GM23338 (cell line): ENCODE measurements at regions not wholly inside any gene's neighbourhood (a gene's known extent, or its start where the extent isn't known, plus 50 kb on each side); places are given as distances from the start of the nearest gene placed in this dataset.

Source experiments
- ATAC-seq: fragments of 200-7000 bp; cut with Tn5 transposase; 3 replicates; pipeline ENCODE4 v1.9.1; 2020
- DNase-seq: peaks from one replicate; pipeline ENCODE4 v3.0.0-alpha.2; 2015; ENCODE audit warnings: low spot score
- H2AFZ ChIP-seq: fragments of 200-600 bp; sonication (generic); 2 replicates; pipeline ENCODE4 v1.8.0; 2016; ENCODE audit warnings: antibody characterized with exemption, mild to moderate bottlenecking, moderate library complexity
- H3F3A ChIP-seq: fragments of 200-600 bp; sonication (generic); replicated peaks from 2 replicates; pipeline ENCODE4 v1.8.0; 2017; ENCODE audit warnings: antibody characterized with exemption, mixed run types, low read depth
- H3K27ac ChIP-seq: fragments of 200-600 bp; sonication (generic); 2 replicates; pipeline ENCODE4 v1.6.1; 2016; ENCODE audit warnings: low read depth
- H3K27me3 ChIP-seq: fragments of 200-600 bp; sonication (generic); 2 replicates; pipeline ENCODE4 v1.8.0; 2016; ENCODE audit warnings: mild to moderate bottlenecking, mixed run types, moderate library complexity; ENCODE audit not compliant: insufficient read depth
- H3K36me3 ChIP-seq: fragments of 200-600 bp; sonication (generic); 2 replicates; pipeline ENCODE4 v1.8.0; 2016; ENCODE audit warnings: mild to moderate bottlenecking; ENCODE audit not compliant: insufficient read depth
- H3K4me1 ChIP-seq: fragments of 200-600 bp; sonication (generic); 2 replicates; pipeline ENCODE4 v1.8.0; 2016; ENCODE audit warnings: mild to moderate bottlenecking, moderate library complexity; ENCODE audit not compliant: insufficient read depth
- H3K4me2 ChIP-seq: fragments of 200-600 bp; sonication (generic); 2 replicates; pipeline ENCODE4 v1.7.1; 2017; ENCODE audit warnings: mixed run types
- H3K4me3 ChIP-seq: fragments of 200-600 bp; sonication (generic); 2 replicates; pipeline ENCODE4 v1.6.1; 2016; ENCODE audit warnings: mixed run types
- H3K79me2 ChIP-seq: fragments of 200-600 bp; sonication (generic); replicated peaks from 2 replicates; pipeline ENCODE4 v1.8.0; 2017; ENCODE audit warnings: mild to moderate bottlenecking; ENCODE audit not compliant: insufficient read depth
- H3K9me2 ChIP-seq: fragments of 200-600 bp; sonication (generic); 2 replicates; pipeline ENCODE4 v1.8.0; 2017; ENCODE audit not compliant: insufficient read depth
- H4K20me1 ChIP-seq: fragments of 200-600 bp; sonication (generic); replicated peaks from 2 replicates; pipeline ENCODE4 v1.8.0; 2017; ENCODE audit warnings: mild to moderate bottlenecking; ENCODE audit not compliant: insufficient read depth
- H3K27ac Mint-ChIP-seq: 2 replicates; pipeline ENCODE4 v1.8.0; 2020; ENCODE audit warnings: inconsistent platforms, mild to moderate bottlenecking, moderate library complexity, mixed read lengths
- H3K27me3 Mint-ChIP-seq: 3 replicates; pipeline ENCODE4 v1.8.0; 2022; ENCODE audit warnings: low read depth, mild to moderate bottlenecking, moderate library complexity, mixed read lengths, inconsistent platforms; ENCODE audit not compliant: insufficient read depth, poor library complexity
- H3K36me3 Mint-ChIP-seq: 3 replicates; pipeline ENCODE4 v1.8.0; 2021; ENCODE audit warnings: low read depth, mild to moderate bottlenecking, inconsistent platforms, moderate library complexity, mixed read lengths
- H3K4me1 Mint-ChIP-seq: 3 replicates; pipeline ENCODE4 v1.8.0; 2020; ENCODE audit warnings: mild to moderate bottlenecking, inconsistent platforms, mixed read lengths
- H3K4me3 Mint-ChIP-seq: 3 replicates; pipeline ENCODE4 v1.8.0; 2021; ENCODE audit warnings: moderate library complexity, mild to moderate bottlenecking, inconsistent platforms, mixed read lengths
- H3K9me3 Mint-ChIP-seq: 3 replicates; pipeline ENCODE4 v1.8.0; 2020; ENCODE audit warnings: moderate library complexity, mild to moderate bottlenecking, inconsistent platforms, mixed read lengths
- CREB1 ChIP-seq: fragments of 250-450 bp; sonication (Bioruptor Pico); IDR thresholded peaks from 2 replicates; pipeline ENCODE4 v1.5.0; 2020; ENCODE audit warnings: low read depth, mild to moderate bottlenecking, moderate library complexity
- ETS1 ChIP-seq: IDR thresholded peaks from 2 replicates; pipeline ENCODE4 v1.6.1; 2016; ENCODE audit warnings: antibody characterized with exemption
- EZH2 ChIP-seq: fragments of 200-600 bp; sonication (generic); IDR thresholded peaks from one replicate; pipeline ENCODE4 v1.8.0; 2017; ENCODE audit warnings: antibody characterized with exemption, mild to moderate bottlenecking, low read depth; ENCODE audit not compliant: unreplicated experiment
- EZH2phosphoT487 ChIP-seq: fragments of 200-600 bp; sonication (generic); IDR thresholded peaks from one replicate; pipeline ENCODE4 v1.8.1; 2018; ENCODE audit warnings: antibody characterized with exemption; ENCODE audit not compliant: unreplicated experiment
- JUNB ChIP-seq: IDR thresholded peaks from one replicate; pipeline ENCODE4 v1.6.1; 2016; ENCODE audit warnings: antibody characterized with exemption; ENCODE audit not compliant: unreplicated experiment
- NANOG ChIP-seq: IDR thresholded peaks from 2 replicates; pipeline ENCODE4 v1.6.1; 2016; ENCODE audit warnings: antibody characterized with exemption, borderline replicate concordance
- POLR2AphosphoS5 ChIP-seq: IDR thresholded peaks from 2 replicates; pipeline ENCODE4 v1.6.1; 2016; ENCODE audit warnings: antibody characterized with exemption, low read depth
- STAT1 ChIP-seq: IDR thresholded peaks from one replicate; pipeline ENCODE4 v1.6.1; 2016; ENCODE audit warnings: antibody characterized with exemption; ENCODE audit not compliant: unreplicated experiment
- ZNF114 ChIP-seq: fragments of 250-450 bp; sonication (Bioruptor Pico); IDR thresholded peaks from 2 replicates; pipeline ENCODE4 v1.5.0; 2020; ENCODE audit warnings: mild to moderate bottlenecking, moderate library complexity
- ZNF331 ChIP-seq: fragments of 250-450 bp; sonication (Bioruptor Pico); IDR thresholded peaks from 2 replicates; pipeline ENCODE4 v1.5.0; 2020; ENCODE audit warnings: low read depth, mild to moderate bottlenecking, moderate library complexity
- ZNF462 ChIP-seq: fragments of 250-450 bp; sonication (Bioruptor Pico); IDR thresholded peaks from 2 replicates; pipeline ENCODE4 v1.5.0; 2020; ENCODE audit warnings: mild to moderate bottlenecking, moderate library complexity
- TF ChIP-seq, protein P1 (sequence below), 2 experiments: fragments of 200-600 bp in 1 of 2; sonication (generic) in 1 of 2; conservative IDR thresholded peaks; 2 replicates each; pipeline versions ENCODE4 v1.5.1 to v1.6.1; 2016 to 2017; ENCODE audit warnings: antibody characterized with exemption in 2 of 2, low read depth in 2 of 2, mild to moderate bottlenecking in 2 of 2, moderate library complexity in 1 of 2

GRCh38 chr3:182045736-182046135, 334.0 kb downstream of the SOX2 start:
- DNase-seq, result no peak
- TF ChIP-seq NANOG (no peak), ZNF114 (CRISPR knock-in tag) (no peak), STAT1 (no peak), ZNF331 (no peak), POLR2AphosphoS5 (no peak), ZNF462 (no peak)

GRCh38 chr3:182046166-182046764, 334.5 kb downstream of the SOX2 start:
- Histone ChIP-seq H3K4me1 (no peaks in the 10 kb centered on the region), H3K27me3 (no peaks in the 10 kb centered on the region), H3K9me2 (peaks cover 7% of the 10 kb centered on the region), H3K27ac (no peak overlapping the region), H2AFZ (peak overlapping the region; percentile 12; the same call in 1 of the 2 replicates), H3K4me3 (no peak overlapping the region), H3K4me2 (no peak overlapping the region), H4K20me1 (no peaks in the 10 kb centered on the region), H3K36me3 (no peaks in the 10 kb centered on the region), H3K79me2 (no peaks in the 10 kb centered on the region), H3F3A (no peaks in the 10 kb centered on the region)
- peak; percentile 11 for DNase-seq
- no peak for ATAC-seq
- no peaks in the 10 kb centered on the region for H3K9me3 Mint-ChIP-seq
- H3K36me3 Mint-ChIP-seq, result no peaks in the 10 kb centered on the region
- H3K27ac Mint-ChIP-seq, result no peak overlapping the region
- 0 out of 3 replicates have a peak, but pooled peaks cover 4% of the 10 kb centered on the region for H3K4me1 Mint-ChIP-seq
- no peak overlapping the region for H3K4me3 Mint-ChIP-seq
- H3K27me3 Mint-ChIP-seq, result peaks cover 2% of the 10 kb centered on the region
- TF ChIP-seq ZNF114 (CRISPR knock-in tag) (no peak), CREB1 (CRISPR knock-in tag) (no peak), EZH2phosphoT487 (no peak), EZH2 (no peak), ETS1 (no peak), JUNB (no peak), STAT1 (no peak), ZNF331 (no peak)
- TF ChIP-seq, protein P1, sequence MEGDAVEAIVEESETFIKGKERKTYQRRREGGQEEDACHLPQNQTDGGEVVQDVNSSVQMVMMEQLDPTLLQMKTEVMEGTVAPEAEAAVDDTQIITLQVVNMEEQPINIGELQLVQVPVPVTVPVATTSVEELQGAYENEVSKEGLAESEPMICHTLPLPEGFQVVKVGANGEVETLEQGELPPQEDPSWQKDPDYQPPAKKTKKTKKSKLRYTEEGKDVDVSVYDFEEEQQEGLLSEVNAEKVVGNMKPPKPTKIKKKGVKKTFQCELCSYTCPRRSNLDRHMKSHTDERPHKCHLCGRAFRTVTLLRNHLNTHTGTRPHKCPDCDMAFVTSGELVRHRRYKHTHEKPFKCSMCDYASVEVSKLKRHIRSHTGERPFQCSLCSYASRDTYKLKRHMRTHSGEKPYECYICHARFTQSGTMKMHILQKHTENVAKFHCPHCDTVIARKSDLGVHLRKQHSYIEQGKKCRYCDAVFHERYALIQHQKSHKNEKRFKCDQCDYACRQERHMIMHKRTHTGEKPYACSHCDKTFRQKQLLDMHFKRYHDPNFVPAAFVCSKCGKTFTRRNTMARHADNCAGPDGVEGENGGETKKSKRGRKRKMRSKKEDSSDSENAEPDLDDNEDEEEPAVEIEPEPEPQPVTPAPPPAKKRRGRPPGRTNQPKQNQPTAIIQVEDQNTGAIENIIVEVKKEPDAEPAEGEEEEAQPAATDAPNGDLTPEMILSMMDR (conservative IDR thresholded peaks at IDR 0.05; ENCODE audit: low read depth in 2 of 2), result no peak

More at GRCh38 chr3:182045736-182046135, 334.0 kb downstream of the SOX2 start:
- Histone ChIP-seq H2AFZ (no peak overlapping the region), H3K36me3 (no peaks in the 10 kb centered on the region), H3K4me2 (no peak overlapping the region), H3F3A (no peaks in the 10 kb centered on the region), H3K27ac (no peak overlapping the region), H3K4me1 (no peaks in the 10 kb centered on the region), H3K9me2 (peaks cover 7% of the 10 kb centered on the region), H3K4me3 (no peak overlapping the region), H3K79me2 (no peaks in the 10 kb centered on the region), H4K20me1 (no peaks in the 10 kb centered on the region), H3K27me3 (no peaks in the 10 kb centered on the region)
- no peak overlapping the region for H3K27ac Mint-ChIP-seq
- 0 out of 3 replicates have a peak, but pooled peaks cover 4% of the 10 kb centered on the region for H3K4me1 Mint-ChIP-seq
- no peaks in the 10 kb centered on the region for H3K9me3 Mint-ChIP-seq
- no peaks in the 10 kb centered on the region for H3K36me3 Mint-ChIP-seq
- H3K4me3 Mint-ChIP-seq, result no peak overlapping the region
- ATAC-seq, result no peak
- peaks cover 2% of the 10 kb centered on the region for H3K27me3 Mint-ChIP-seq
